ENCODE measurements at regions not wholly inside any gene's neighbourhood (a gene's known extent, or its start where the extent isn't known, plus 50 kb on each side); places are given as distances from the start of the nearest gene placed in this dataset.

GRCh38 chr18:56185126-56185525, 453.3 kb downstream of the TXNL1 start:
- Histone ChIP-seq H3K79me2 (ENCODE audit: control insufficient read depth, insufficient read depth, low read length) (no peaks in the 10 kb centered on the region), H3K27ac (ENCODE audit: extremely low read depth, low read depth, low read length) (no peak overlapping the region), H3K9me3 (replicated peaks; ENCODE audit: control insufficient read depth, insufficient read depth, low read depth, low read length) (no peaks in the 10 kb centered on the region), H3K9me1 (ENCODE audit: control insufficient read depth, insufficient read depth, low read length) (no peaks in the 10 kb centered on the region), H3K4me1 (replicated peaks in 1 of 2; ENCODE audit: control insufficient read depth in 2 of 2, insufficient read depth in 2 of 2, low read length in 2 of 2) (no peaks in the 10 kb centered on the region), H3K36me3 (ENCODE audit: control insufficient read depth, insufficient read depth, low read length) (no peaks in the 10 kb centered on the region), H4K20me1 (replicated peaks; ENCODE audit: control insufficient read depth, insufficient read depth, low read length) (no peaks in the 10 kb centered on the region), H3K4me2 (ENCODE audit: insufficient read depth, low read length) (no peak overlapping the region), H3K27me3 (ENCODE audit: control insufficient read depth in 2 of 2, insufficient read depth in 2 of 2, low read length in 2 of 2) (no peaks in the 10 kb centered on the region), H3K4me3 (no peak overlapping the region), H3K9ac (ENCODE audit: insufficient read depth in 1 of 2, low read depth in 2 of 2, low read length in 2 of 2) (no peak overlapping the region), H2AFZ (ENCODE audit: low read depth, low read length) (no peak overlapping the region)
- BruUV-seq (replicated peaks), result no TSS peak
- CTCF ChIA-PET (ENCODE audit: low intra/inter-chr PET ratio), result no interaction called here
- no peak for DNase-seq (ENCODE audit: extremely low read depth in 1 of 4, low spot score in 3 of 4)
- in situ Hi-C loops (cut with MboI), result no loop called here
- FAIRE-seq, result no peak
- TF ChIP-seq BACH1 (tag; IDR thresholded peaks at IDR 0.05) (no peak), SMAD4 (CRISPR knock-in tag; conservative IDR thresholded peaks at IDR 0.05) (no peak), ARID1B (IDR thresholded peaks at IDR 0.05) (no peak), HDAC3 (IDR thresholded peaks at IDR 0.05; ENCODE audit: borderline replicate concordance, partially characterized antibody) (no peak), SETDB1 (IDR thresholded peaks at IDR 0.05; ENCODE audit: low read length) (no peak), FOXA3 (CRISPR knock-in tag; conservative IDR thresholded peaks at IDR 0.05 in 1 of 2, IDR thresholded peaks at IDR 0.05 in 1 of 2) (no peak)
- TF ChIP-seq, protein P1, sequence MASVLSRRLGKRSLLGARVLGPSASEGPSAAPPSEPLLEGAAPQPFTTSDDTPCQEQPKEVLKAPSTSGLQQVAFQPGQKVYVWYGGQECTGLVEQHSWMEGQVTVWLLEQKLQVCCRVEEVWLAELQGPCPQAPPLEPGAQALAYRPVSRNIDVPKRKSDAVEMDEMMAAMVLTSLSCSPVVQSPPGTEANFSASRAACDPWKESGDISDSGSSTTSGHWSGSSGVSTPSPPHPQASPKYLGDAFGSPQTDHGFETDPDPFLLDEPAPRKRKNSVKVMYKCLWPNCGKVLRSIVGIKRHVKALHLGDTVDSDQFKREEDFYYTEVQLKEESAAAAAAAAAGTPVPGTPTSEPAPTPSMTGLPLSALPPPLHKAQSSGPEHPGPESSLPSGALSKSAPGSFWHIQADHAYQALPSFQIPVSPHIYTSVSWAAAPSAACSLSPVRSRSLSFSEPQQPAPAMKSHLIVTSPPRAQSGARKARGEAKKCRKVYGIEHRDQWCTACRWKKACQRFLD (CRISPR knock-in tag; IDR thresholded peaks at IDR 0.05), result no peak
- TF ChIP-seq, protein P2, sequence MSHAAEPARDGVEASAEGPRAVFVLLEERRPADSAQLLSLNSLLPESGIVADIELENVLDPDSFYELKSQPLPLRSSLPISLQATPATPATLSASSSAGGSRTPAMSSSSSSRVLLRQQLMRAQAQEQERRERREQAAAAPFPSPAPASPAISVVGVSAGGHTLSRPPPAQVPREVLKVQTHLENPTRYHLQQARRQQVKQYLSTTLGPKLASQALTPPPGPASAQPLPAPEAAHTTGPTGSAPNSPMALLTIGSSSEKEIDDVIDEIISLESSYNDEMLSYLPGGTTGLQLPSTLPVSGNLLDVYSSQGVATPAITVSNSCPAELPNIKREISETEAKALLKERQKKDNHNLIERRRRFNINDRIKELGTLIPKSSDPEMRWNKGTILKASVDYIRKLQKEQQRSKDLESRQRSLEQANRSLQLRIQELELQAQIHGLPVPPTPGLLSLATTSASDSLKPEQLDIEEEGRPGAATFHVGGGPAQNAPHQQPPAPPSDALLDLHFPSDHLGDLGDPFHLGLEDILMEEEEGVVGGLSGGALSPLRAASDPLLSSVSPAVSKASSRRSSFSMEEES (CRISPR knock-in tag; IDR thresholded peaks at IDR 0.05), result no peak
- 0% methylated on average over 5 of the region's 5 CpGs for WGBS (ENCODE audit: insufficient coverage, low coverage, missing lambda C conversion rate)
- POLR2A ChIA-PET, result no interaction called here
- no peak for ATAC-seq
- intact Hi-C loops (cut with micrococcal nuclease), result no loop called here
